ENCODE measurements at regions not wholly inside any gene's neighbourhood (a gene's known extent, or its start where the extent isn't known, plus 50 kb on each side); places are given as distances from the start of the nearest gene placed in this dataset.

DNA sequence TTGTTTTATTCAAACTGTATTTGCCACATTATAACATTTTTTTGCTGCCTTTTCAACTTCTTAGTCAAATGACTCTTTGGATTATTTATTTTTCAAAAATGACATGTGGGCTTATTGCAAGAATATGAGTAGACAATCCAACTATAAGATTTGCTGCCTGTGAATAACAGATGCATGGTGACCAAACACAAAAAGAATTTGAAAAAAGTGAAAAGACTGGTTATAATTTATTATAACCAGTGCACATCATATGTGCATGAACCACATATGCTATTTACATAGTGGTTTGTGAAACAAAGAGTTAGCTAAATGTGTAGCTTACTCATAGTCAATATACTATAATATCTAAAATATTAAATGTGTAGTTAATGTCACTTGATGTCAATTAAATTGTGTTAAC, 2086.8 kb downstream of the ARAP2 start:
- no peak for TF ChIP-seq POLR2A (IDR thresholded peaks at IDR 0.05)
- TF ChIP-seq, protein P1, sequence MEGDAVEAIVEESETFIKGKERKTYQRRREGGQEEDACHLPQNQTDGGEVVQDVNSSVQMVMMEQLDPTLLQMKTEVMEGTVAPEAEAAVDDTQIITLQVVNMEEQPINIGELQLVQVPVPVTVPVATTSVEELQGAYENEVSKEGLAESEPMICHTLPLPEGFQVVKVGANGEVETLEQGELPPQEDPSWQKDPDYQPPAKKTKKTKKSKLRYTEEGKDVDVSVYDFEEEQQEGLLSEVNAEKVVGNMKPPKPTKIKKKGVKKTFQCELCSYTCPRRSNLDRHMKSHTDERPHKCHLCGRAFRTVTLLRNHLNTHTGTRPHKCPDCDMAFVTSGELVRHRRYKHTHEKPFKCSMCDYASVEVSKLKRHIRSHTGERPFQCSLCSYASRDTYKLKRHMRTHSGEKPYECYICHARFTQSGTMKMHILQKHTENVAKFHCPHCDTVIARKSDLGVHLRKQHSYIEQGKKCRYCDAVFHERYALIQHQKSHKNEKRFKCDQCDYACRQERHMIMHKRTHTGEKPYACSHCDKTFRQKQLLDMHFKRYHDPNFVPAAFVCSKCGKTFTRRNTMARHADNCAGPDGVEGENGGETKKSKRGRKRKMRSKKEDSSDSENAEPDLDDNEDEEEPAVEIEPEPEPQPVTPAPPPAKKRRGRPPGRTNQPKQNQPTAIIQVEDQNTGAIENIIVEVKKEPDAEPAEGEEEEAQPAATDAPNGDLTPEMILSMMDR (IDR thresholded peaks at IDR 0.05): no peak
- no peak for TF ChIP-seq POLR2AphosphoS5 (IDR thresholded peaks at IDR 0.05)
